Natural killer cell (primary cell): ENCODE measurements at regions not wholly inside any gene's neighbourhood (a gene's known extent, or its start where the extent isn't known, plus 50 kb on each side); places are given as distances from the start of the nearest gene placed in this dataset.
"Not testable (repeated sequence)": the region's sequence is repeated elsewhere in the genome, so short reads cannot be mapped to it uniquely, and the experiment has no call there.

Source experiments
- ATAC-seq, 3 donors: fragments of 150-1000 bp in 2 of 3; fragments of 200-7000 bp in 1 of 3; cut with Tn5 transposase; 1 replicate in 1 of 3; 2 replicates in 2 of 3; pipeline ENCODE4 v1.10.0; 2021; ENCODE audit warnings: mild to moderate bottlenecking in 2 of 3, moderate library complexity in 2 of 3
- DNase-seq, 2 donors: peaks; one replicate each; pipeline versions ENCODE4 v3.0.0 to v3.0.0-alpha.2; 2013 to 2021; ENCODE audit warnings: mixed read lengths in 1 of 2
- H3K27ac ChIP-seq: one replicate; pipeline ENCODE4 v1.5.1; 2013; ENCODE audit warnings: mild to moderate bottlenecking, low read length
- H3K27me3 ChIP-seq: one replicate; pipeline ENCODE4 v1.6.1; 2013; ENCODE audit warnings: low read length; ENCODE audit not compliant: control insufficient read depth, insufficient read depth
- H3K36me3 ChIP-seq: one replicate; pipeline ENCODE4 v1.6.1; 2013; ENCODE audit warnings: low read length; ENCODE audit not compliant: control insufficient read depth, insufficient read depth
- H3K4me1 ChIP-seq: one replicate; pipeline ENCODE4 v1.6.1; 2013; ENCODE audit warnings: low read length; ENCODE audit not compliant: control insufficient read depth, insufficient read depth
- H3K4me3 ChIP-seq: one replicate; pipeline ENCODE4 v1.5.1; 2013; ENCODE audit warnings: low read length
- H3K9me3 ChIP-seq: one replicate; pipeline ENCODE4 v1.6.1; 2013; ENCODE audit warnings: low read length; ENCODE audit not compliant: control insufficient read depth, insufficient read depth
- H3K27ac Mint-ChIP-seq, 2 donors: one replicate each; pipeline ENCODE4 v1.8.0; 2022; ENCODE audit warnings: mild to moderate bottlenecking in 2 of 2, mixed read lengths in 2 of 2, moderate library complexity in 1 of 2
- H3K27me3 Mint-ChIP-seq, 2 donors: one replicate each; pipeline ENCODE4 v1.8.0; 2022; ENCODE audit warnings: low read depth in 2 of 2, mixed read lengths in 2 of 2
- H3K36me3 Mint-ChIP-seq: one replicate; pipeline ENCODE4 v1.8.0; 2022; ENCODE audit warnings: mixed read lengths
- H3K4me1 Mint-ChIP-seq, 2 donors: one replicate each; pipeline ENCODE4 v1.8.0; 2022; ENCODE audit warnings: mixed read lengths in 2 of 2
- H3K4me3 Mint-ChIP-seq: one replicate; pipeline ENCODE4 v1.8.0; 2022; ENCODE audit warnings: mild to moderate bottlenecking, moderate library complexity, mixed read lengths
- H3K9me3 Mint-ChIP-seq, 2 donors: one replicate each; pipeline ENCODE4 v1.8.0; 2022; ENCODE audit warnings: mixed read lengths in 2 of 2
- WGBS: methylation state at CpG from one replicate; pipeline ENCODE4 v1.1.7; 2013; ENCODE audit warnings: missing lambda C conversion rate; ENCODE audit not compliant: insufficient coverage; 5-methylcytosine and 5-hydroxymethylcytosine counted together
- intact Hi-C: fragments of 100-400 bp; cut with micrococcal nuclease; formaldehyde crosslinking; loops from one replicate; pipeline ENCODE4 v1.14.2; 2022
- TF ChIP-seq, protein P1 (sequence below): fragments of 200-600 bp; IDR thresholded peaks from one replicate; pipeline ENCODE4 v1.8.0; 2022; ENCODE audit warnings: antibody characterized with exemption

DNA sequence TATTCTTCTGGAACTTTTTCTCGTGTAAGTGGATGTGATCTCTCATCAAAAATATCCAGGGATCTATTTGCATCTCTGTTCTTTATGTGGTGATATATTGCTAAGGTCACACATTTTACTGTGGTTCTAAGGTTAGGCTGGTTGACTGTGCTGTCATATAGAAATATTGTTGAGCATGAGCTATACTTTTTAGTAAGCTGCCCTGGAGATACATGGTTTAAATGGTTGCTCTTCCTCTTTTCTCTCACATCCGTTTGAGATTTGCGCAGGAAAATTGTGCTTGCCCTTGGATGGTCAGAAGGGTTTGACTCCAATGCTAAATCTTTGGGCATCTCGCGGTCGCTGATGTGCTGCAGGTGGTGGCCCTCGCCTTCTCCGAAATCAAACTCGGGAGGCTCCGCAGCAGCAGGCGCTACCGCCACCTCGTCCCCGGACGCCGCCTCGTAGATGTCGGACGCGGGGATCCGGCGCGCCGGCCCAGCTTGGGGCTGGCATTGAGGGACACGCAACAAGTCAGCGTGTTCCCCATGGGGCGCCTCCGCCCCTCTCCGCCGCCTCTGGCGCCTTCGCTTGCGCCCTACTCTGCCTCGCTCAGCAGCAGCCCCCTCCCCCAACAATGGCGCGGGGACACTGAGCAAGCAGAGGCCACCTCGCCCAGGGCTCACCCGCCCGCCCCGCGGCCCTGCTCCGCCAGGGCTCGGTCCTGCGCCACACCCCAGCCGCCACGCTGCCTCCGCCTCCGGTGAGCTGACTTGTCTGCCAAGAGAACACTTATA lies 154.5 kb downstream of the MSN start:
- H3K4me3 Mint-ChIP-seq, result peak overlapping the region; percentile 84
- DNase-seq (peak; percentile 17 to 46), ATAC-seq (peak; percentile 48 to 78 (median 72))
- peak overlapping the region; percentile 29 for H3K4me3 ChIP-seq
- peaks cover 5 to 12% of the 10 kb centered on the region in 2 donors for H3K4me1 Mint-ChIP-seq
- H3K36me3 ChIP-seq, result no peaks in the 10 kb centered on the region
- no peaks in the 10 kb centered on the region for H3K9me3 Mint-ChIP-seq
- H3K36me3 Mint-ChIP-seq, result no peaks in the 10 kb centered on the region
- peak overlapping the region; percentile 3 for H3K27ac ChIP-seq
- no peaks in the 10 kb centered on the region for H3K9me3 ChIP-seq
- peak overlapping the region; percentile 37 to 75 for H3K27ac Mint-ChIP-seq
- peaks cover 0 to 16% of the 10 kb centered on the region in 2 donors for H3K27me3 Mint-ChIP-seq
- no peaks in the 10 kb centered on the region for H3K4me1 ChIP-seq
- intact Hi-C loops, result no loop called here
- TF ChIP-seq, protein P1, sequence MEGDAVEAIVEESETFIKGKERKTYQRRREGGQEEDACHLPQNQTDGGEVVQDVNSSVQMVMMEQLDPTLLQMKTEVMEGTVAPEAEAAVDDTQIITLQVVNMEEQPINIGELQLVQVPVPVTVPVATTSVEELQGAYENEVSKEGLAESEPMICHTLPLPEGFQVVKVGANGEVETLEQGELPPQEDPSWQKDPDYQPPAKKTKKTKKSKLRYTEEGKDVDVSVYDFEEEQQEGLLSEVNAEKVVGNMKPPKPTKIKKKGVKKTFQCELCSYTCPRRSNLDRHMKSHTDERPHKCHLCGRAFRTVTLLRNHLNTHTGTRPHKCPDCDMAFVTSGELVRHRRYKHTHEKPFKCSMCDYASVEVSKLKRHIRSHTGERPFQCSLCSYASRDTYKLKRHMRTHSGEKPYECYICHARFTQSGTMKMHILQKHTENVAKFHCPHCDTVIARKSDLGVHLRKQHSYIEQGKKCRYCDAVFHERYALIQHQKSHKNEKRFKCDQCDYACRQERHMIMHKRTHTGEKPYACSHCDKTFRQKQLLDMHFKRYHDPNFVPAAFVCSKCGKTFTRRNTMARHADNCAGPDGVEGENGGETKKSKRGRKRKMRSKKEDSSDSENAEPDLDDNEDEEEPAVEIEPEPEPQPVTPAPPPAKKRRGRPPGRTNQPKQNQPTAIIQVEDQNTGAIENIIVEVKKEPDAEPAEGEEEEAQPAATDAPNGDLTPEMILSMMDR, result no peak
- no peaks in the 10 kb centered on the region for H3K27me3 ChIP-seq
- WGBS, result 2% methylated on average over 36 of the region's 48 CpGs

DNA sequence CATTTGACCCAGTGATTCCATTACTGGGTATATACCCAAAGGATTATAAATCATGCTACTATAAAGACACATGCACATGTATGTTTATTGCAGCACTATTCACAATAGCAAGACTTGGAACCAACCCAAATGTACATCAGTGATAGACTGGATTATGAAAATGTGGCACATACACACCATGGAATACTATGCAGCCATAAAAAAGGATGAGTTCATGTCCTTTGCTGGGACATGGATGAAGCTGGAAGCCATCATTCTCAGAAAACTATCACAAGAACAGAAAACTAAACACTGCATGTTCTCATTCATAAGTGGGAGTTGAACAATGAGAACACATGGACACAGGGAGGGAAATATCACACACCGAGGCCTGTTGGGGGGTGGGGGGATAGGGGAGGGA lies 152.5 kb downstream of the MSN start:
- intact Hi-C loops, H3K9me3 Mint-ChIP-seq, ATAC-seq: not testable (repeated sequence)

DNA sequence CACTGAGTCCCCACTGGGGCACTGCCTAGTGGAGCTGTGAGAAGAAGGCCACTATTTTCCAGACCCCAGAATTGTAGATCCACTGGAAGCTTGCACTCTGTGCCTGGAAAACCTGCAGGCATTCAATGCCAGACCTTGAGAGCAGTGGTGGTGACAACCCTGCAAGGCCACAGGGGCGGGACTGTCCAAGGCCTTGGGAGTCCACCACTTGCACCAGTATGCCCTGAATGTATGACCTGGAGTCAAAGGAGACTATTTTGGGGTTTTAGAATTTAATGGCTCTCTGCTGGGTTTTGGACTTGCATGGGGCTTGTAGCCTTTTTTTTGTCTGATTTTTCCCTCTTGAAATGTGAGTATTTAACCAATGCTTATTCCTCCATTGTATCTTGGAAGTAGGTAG lies 145.8 kb downstream of the MSN start:
- no peak overlapping the region for H3K4me3 ChIP-seq
- ATAC-seq, result no peak
- H3K27me3 ChIP-seq, result no peaks in the 10 kb centered on the region
- Mint-ChIP-seq H3K27ac (no peak overlapping the region), H3K4me1 (peaks cover 0 to 5% of the 10 kb centered on the region in 2 donors), H3K9me3 (peaks cover 0 to 7% of the 10 kb centered on the region in 2 donors), H3K36me3 (peaks cover 22% of the 10 kb centered on the region), H3K4me3 (no peak overlapping the region), H3K27me3 (no peaks in the 10 kb centered on the region)
- WGBS, result 100% methylated on average over 1 of the region's 1 CpG
- no peak for DNase-seq
- no peaks in the 10 kb centered on the region for H3K9me3 ChIP-seq
- H3K36me3 ChIP-seq, result no peaks in the 10 kb centered on the region
- no peaks in the 10 kb centered on the region for H3K4me1 ChIP-seq
- intact Hi-C loops, result no loop called here
- TF ChIP-seq, protein P1, result no peak
- no peak overlapping the region for H3K27ac ChIP-seq

More for the DNA sequence above, 152.5 kb downstream of the MSN start:
- not testable (repeated sequence) for H3K27ac ChIP-seq, H3K4me3 ChIP-seq, H3K4me1 ChIP-seq, H3K36me3 Mint-ChIP-seq, H3K36me3 ChIP-seq, DNase-seq, H3K4me3 Mint-ChIP-seq, H3K27ac Mint-ChIP-seq, H3K9me3 ChIP-seq, H3K27me3 ChIP-seq
- WGBS, result 100% methylated on average over 1 of the region's 1 CpG
- Mint-ChIP-seq H3K27me3 (peaks cover 0 to 11% of the 10 kb centered on the region in 2 donors), H3K4me1 (peaks cover 5 to 12% of the 10 kb centered on the region in 2 donors)

DNA sequence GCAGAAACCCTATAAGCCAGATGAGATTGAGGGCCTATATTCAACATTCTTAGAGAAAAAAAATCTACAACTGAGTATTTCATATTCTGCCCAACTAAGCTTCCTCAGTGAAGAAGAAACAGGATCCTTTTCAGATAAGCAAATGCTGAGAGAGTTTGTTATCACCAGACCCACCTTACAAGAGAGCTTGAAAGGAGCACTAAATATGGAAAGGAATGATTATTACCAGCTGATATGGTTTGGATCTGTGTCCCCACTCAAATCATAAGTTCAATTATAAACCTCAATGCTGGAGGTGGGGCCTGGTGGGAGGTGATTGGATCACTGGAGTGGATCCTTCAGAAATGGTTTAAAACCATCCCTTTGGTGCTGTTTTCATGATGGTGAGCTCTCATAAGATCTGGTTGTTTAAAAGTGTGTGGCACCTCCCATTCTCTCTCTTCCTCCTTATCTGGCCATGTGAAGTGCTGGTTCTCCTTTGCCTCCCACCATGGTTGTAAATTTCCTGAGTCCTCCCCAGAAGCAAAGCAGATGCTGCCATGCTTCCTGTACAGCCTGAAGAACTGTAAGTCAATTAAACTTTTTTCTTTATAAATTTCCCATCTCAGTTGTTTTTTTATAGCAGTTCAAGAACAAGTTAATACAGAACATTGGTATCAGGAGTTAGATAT lies 144.2 kb downstream of the MSN start:
- no peak overlapping the region for H3K4me3 ChIP-seq
- H3K36me3 ChIP-seq, result no peaks in the 10 kb centered on the region
- H3K4me3 Mint-ChIP-seq, result no peak overlapping the region
- H3K4me1 ChIP-seq, result no peaks in the 10 kb centered on the region
- H3K36me3 Mint-ChIP-seq, result peaks cover 22% of the 10 kb centered on the region
- H3K4me1 Mint-ChIP-seq, result peaks cover 0 to 5% of the 10 kb centered on the region in 2 donors
- no peak for DNase-seq
- intact Hi-C loops, result no loop called here
- TF ChIP-seq, protein P1, result no peak
- H3K27me3 Mint-ChIP-seq, result no peaks in the 10 kb centered on the region
- H3K9me3 ChIP-seq, result no peaks in the 10 kb centered on the region
- no peak overlapping the region for H3K27ac Mint-ChIP-seq
- H3K9me3 Mint-ChIP-seq, result peaks cover 0 to 7% of the 10 kb centered on the region in 2 donors
- H3K27me3 ChIP-seq, result no peaks in the 10 kb centered on the region
- no peak for ATAC-seq
- no peak overlapping the region for H3K27ac ChIP-seq
